H9 (cell line): ENCODE measurements at regions not wholly inside any gene's neighbourhood (a gene's known extent, or its start where the extent isn't known, plus 50 kb on each side); places are given as distances from the start of the nearest gene placed in this dataset.
A peak's percentile ranks its signal among the peaks of the same experiment; 100 is the strongest.

Experiments used
- DNase-seq: peaks from one replicate; pipeline ENCODE4 v3.0.0-alpha.2; 2017
- H2AFZ ChIP-seq: one replicate; pipeline ENCODE4 v1.6.1; 2013; ENCODE audit warnings: mild to moderate bottlenecking, low read length, control low read depth, moderate library complexity
- H2AK5ac ChIP-seq: 2 replicates; pipeline ENCODE4 v1.6.1; 2013; ENCODE audit warnings: low read length, control low read depth, mixed read lengths; ENCODE audit not compliant: insufficient read length
- H2BK120ac ChIP-seq: one replicate; pipeline ENCODE4 v1.6.1; 2013; ENCODE audit warnings: low read depth, mild to moderate bottlenecking, low read length, control low read depth, inconsistent platforms; ENCODE audit not compliant: poor library complexity, severe bottlenecking
- H2BK12ac ChIP-seq: 2 replicates; pipeline ENCODE4 v1.6.1; 2013; ENCODE audit warnings: low read length, control low read depth, mixed read lengths, low read depth; ENCODE audit not compliant: insufficient read length
- H2BK15ac ChIP-seq: 2 replicates; pipeline ENCODE4 v1.6.1; 2013; ENCODE audit warnings: low read depth, low read length, control low read depth
- H2BK20ac ChIP-seq: one replicate; pipeline ENCODE4 v1.6.1; 2013; ENCODE audit warnings: low read depth, mild to moderate bottlenecking, low read length, control low read depth, inconsistent platforms; ENCODE audit not compliant: poor library complexity, severe bottlenecking
- H2BK5ac ChIP-seq: 2 replicates; pipeline ENCODE4 v1.6.1; 2013; ENCODE audit warnings: low read length, control low read depth, mixed read lengths; ENCODE audit not compliant: insufficient read length
- H3K14ac ChIP-seq: 2 replicates; pipeline ENCODE4 v1.6.1; 2013; ENCODE audit warnings: low read length, control low read depth; ENCODE audit not compliant: insufficient read depth
- H3K18ac ChIP-seq: 2 replicates; pipeline ENCODE4 v1.6.1; 2013; ENCODE audit warnings: low read depth, mild to moderate bottlenecking, mixed read lengths, low read length, control low read depth; ENCODE audit not compliant: insufficient read length
- H3K23ac ChIP-seq: 2 replicates; pipeline ENCODE4 v1.6.1; 2013; ENCODE audit warnings: low read length, control low read depth, mixed read lengths, low read depth; ENCODE audit not compliant: insufficient read length
- H3K23me2 ChIP-seq: 2 replicates; pipeline ENCODE4 v1.6.1; 2013; ENCODE audit warnings: low read depth, mild to moderate bottlenecking, mixed read lengths, low read length, control low read depth; ENCODE audit not compliant: insufficient read length, poor library complexity, severe bottlenecking
- H3K27ac ChIP-seq: 2 replicates; pipeline ENCODE4 v1.5.1; 2013; ENCODE audit warnings: low read length, control low read depth, mixed read lengths, low read depth; ENCODE audit not compliant: insufficient read length
- H3K27me3 ChIP-seq: 2 replicates; pipeline ENCODE4 v1.6.1; 2013; ENCODE audit warnings: low read length, control low read depth, inconsistent platforms; ENCODE audit not compliant: insufficient read depth
- H3K4ac ChIP-seq: 2 replicates; pipeline ENCODE4 v1.6.1; 2013; ENCODE audit warnings: low read depth, mild to moderate bottlenecking, control low read depth, inconsistent platforms, low read length, moderate library complexity
- H3K4me1 ChIP-seq: 2 replicates; pipeline ENCODE4 v1.6.1; 2013; ENCODE audit warnings: low read length, control low read depth, inconsistent platforms; ENCODE audit not compliant: insufficient read depth
- H3K4me2 ChIP-seq: 2 replicates; pipeline ENCODE4 v1.6.1; 2013; ENCODE audit warnings: low read length, control low read depth, mixed read lengths; ENCODE audit not compliant: insufficient read length, insufficient read depth
- H3K56ac ChIP-seq: 2 replicates; pipeline ENCODE4 v1.6.1; 2013; ENCODE audit warnings: low read depth, mild to moderate bottlenecking, mixed read lengths, low read length, control low read depth; ENCODE audit not compliant: insufficient read length
- H3K79me1 ChIP-seq: 2 replicates; pipeline ENCODE4 v1.6.1; 2013; ENCODE audit warnings: low read depth, mild to moderate bottlenecking, moderate library complexity, low read length, control low read depth, inconsistent platforms; ENCODE audit not compliant: insufficient read depth, poor library complexity, severe bottlenecking
- H3K79me2 ChIP-seq: 2 replicates; pipeline ENCODE4 v1.6.1; 2013; ENCODE audit warnings: low read length, control low read depth, inconsistent platforms; ENCODE audit not compliant: insufficient read depth
- H3K9ac ChIP-seq: 2 replicates; pipeline ENCODE4 v1.6.1; 2013; ENCODE audit warnings: low read length, control low read depth, mixed read lengths; ENCODE audit not compliant: insufficient read length; ENCODE audit errors: extremely low read depth
- H3K9me3 ChIP-seq: one replicate; pipeline ENCODE4 v1.6.1; 2013; ENCODE audit warnings: low read depth, low read length, inconsistent platforms; ENCODE audit not compliant: control insufficient read depth
- H3T11ph ChIP-seq: one replicate; pipeline ENCODE4 v1.6.1; 2013; ENCODE audit warnings: mild to moderate bottlenecking, low read length, control low read depth, inconsistent platforms
- H4K20me1 ChIP-seq: one replicate; pipeline ENCODE4 v1.6.1; 2013; ENCODE audit not compliant: control insufficient read depth, insufficient read length, insufficient read depth
- H4K5ac ChIP-seq: 2 replicates; pipeline ENCODE4 v1.6.1; 2013; ENCODE audit warnings: low read depth, mild to moderate bottlenecking, mixed read lengths, low read length, control low read depth; ENCODE audit not compliant: insufficient read length
- H4K8ac ChIP-seq: replicated peaks from 2 replicates; pipeline ENCODE4 v1.6.1; 2013; ENCODE audit warnings: low read length, control low read depth, mixed read lengths, low read depth; ENCODE audit not compliant: insufficient read length
- H4K91ac ChIP-seq: 2 replicates; pipeline ENCODE4 v1.6.1; 2013; ENCODE audit warnings: low read depth, mild to moderate bottlenecking, moderate library complexity, mixed read lengths, low read length, control low read depth; ENCODE audit not compliant: insufficient read length
- H3K27ac Mint-ChIP-seq, 3 experiments: 2 replicates in 2 of 3; 3 replicates in 1 of 3; pipeline ENCODE4 v1.8.0; 2020 to 2021; ENCODE audit warnings: mixed read lengths in 3 of 3, mild to moderate bottlenecking in 1 of 3, moderate library complexity in 1 of 3
- H3K27me3 Mint-ChIP-seq: 2 replicates; pipeline ENCODE4 v1.8.0; 2021; ENCODE audit warnings: low read depth, mild to moderate bottlenecking, moderate library complexity, mixed read lengths
- H3K36me3 Mint-ChIP-seq, 3 experiments: 2 replicates in 2 of 3; 3 replicates in 1 of 3; pipeline ENCODE4 v1.8.0; 2020 to 2021; ENCODE audit warnings: low read depth in 3 of 3, mixed read lengths in 3 of 3; ENCODE audit not compliant: insufficient read depth in 1 of 3
- H3K4me1 Mint-ChIP-seq, 2 experiments: 2 replicates each; pipeline ENCODE4 v1.8.0; 2020; ENCODE audit warnings: mixed read lengths in 2 of 2
- H3K4me3 Mint-ChIP-seq, 2 experiments: 2 replicates in 1 of 2; 3 replicates in 1 of 2; pipeline ENCODE4 v1.8.0; 2020 to 2021; ENCODE audit warnings: mild to moderate bottlenecking in 2 of 2, mixed read lengths in 2 of 2, moderate library complexity in 1 of 2
- H3K9me3 Mint-ChIP-seq, 2 experiments: 2 replicates in 1 of 2; 3 replicates in 1 of 2; pipeline ENCODE4 v1.8.0; 2020; ENCODE audit warnings: mild to moderate bottlenecking in 2 of 2, mixed read lengths in 2 of 2, moderate library complexity in 1 of 2
- WGBS: extraction: QIAGEN DNeasy Blood & Tissue Kit; methylation state at CpG from one replicate; pipeline ENCODE4 v1.1.7; 2013; ENCODE audit warnings: missing lambda C conversion rate, low lambda C conversion rate, mixed read lengths; ENCODE audit not compliant: insufficient read length; ENCODE audit errors: extremely low coverage; 5-methylcytosine and 5-hydroxymethylcytosine counted together
- TF ChIP-seq, protein P1 (sequence below): fragments of 200-600 bp; sonication (generic); conservative IDR thresholded peaks from 3 replicates; pipeline ENCODE4 v1.8.0; 2021; ENCODE audit warnings: antibody characterized with exemption, mild to moderate bottlenecking

DNA sequence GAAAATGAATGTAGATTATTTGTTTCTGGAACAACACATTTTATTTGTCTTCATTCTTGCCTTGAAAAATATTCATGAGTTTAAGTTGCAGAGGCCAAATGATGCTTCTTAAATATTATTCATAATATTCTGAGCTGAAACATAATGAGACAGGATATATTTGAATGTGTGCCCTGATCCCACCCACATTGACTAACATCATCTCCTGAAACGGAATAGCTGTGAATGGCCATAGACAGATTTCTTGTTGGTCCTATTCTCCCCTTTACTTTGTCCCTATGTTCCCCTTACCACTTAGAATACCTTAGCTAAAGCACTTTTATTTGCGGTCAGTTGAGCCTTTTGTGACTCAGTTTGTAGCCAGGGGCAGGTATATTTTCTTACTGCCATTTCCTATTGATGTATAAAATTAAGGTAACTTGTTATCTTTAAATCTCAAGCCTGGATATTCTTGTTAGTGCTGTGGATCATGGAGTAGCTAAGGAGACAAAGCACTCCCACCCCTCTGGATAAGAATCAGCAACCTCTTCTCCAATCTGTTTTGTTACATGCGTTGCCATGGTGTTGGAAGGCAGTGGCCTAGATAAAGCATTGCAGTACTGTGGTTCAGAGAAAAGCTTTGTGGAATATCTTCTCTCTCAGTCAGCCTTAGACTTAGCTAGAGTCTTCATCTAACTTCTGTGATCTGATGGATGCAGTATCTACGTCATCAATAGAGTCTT lies 478.5 kb upstream of the DEPDC1 start:
- H3K9ac ChIP-seq: no peak overlapping the region
- H3K9me3 ChIP-seq: no peaks in the 10 kb centered on the region
- no peak overlapping the region for H2BK20ac ChIP-seq
- H3K4me2 ChIP-seq: no peak overlapping the region
- peak overlapping the region; percentile 97 for H3K18ac ChIP-seq
- H3K4me1 ChIP-seq: peaks cover 7% of the 10 kb centered on the region; the same call in 1 of the 2 replicates
- no peak overlapping the region for H4K8ac ChIP-seq
- whole genome bisulfite sequencing: no CpG with 5 or more reads among the region's 4 CpGs
- no peak overlapping the region for H2BK15ac ChIP-seq
- no peaks in the 10 kb centered on the region for H4K20me1 ChIP-seq
- TF ChIP-seq, protein P1, sequence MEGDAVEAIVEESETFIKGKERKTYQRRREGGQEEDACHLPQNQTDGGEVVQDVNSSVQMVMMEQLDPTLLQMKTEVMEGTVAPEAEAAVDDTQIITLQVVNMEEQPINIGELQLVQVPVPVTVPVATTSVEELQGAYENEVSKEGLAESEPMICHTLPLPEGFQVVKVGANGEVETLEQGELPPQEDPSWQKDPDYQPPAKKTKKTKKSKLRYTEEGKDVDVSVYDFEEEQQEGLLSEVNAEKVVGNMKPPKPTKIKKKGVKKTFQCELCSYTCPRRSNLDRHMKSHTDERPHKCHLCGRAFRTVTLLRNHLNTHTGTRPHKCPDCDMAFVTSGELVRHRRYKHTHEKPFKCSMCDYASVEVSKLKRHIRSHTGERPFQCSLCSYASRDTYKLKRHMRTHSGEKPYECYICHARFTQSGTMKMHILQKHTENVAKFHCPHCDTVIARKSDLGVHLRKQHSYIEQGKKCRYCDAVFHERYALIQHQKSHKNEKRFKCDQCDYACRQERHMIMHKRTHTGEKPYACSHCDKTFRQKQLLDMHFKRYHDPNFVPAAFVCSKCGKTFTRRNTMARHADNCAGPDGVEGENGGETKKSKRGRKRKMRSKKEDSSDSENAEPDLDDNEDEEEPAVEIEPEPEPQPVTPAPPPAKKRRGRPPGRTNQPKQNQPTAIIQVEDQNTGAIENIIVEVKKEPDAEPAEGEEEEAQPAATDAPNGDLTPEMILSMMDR: no peak
- H3K23ac ChIP-seq: no peak overlapping the region
- no peaks in the 10 kb centered on the region; a peak in 1 of 7 replicates for H3K36me3 Mint-ChIP-seq
- DNase-seq: peak; percentile 58
- peak overlapping the region; percentile 55; the same call in 1 of the 2 replicates for H3K14ac ChIP-seq
- H3K4me3 Mint-ChIP-seq: no peak overlapping the region
- no peak overlapping the region for H2BK5ac ChIP-seq
- no peak overlapping the region for H3K56ac ChIP-seq
- H2AK5ac ChIP-seq: no peak overlapping the region
- H3K4me1 Mint-ChIP-seq: peaks cover 41 to 52% of the 10 kb centered on the region in 2 experiments
- H3K9me3 Mint-ChIP-seq: no peaks in the 10 kb centered on the region
- no peak overlapping the region for H2AFZ ChIP-seq
- H3K79me2 ChIP-seq: no peaks in the 10 kb centered on the region
- H3T11ph ChIP-seq: peak overlapping the region; percentile 86
- H3K27me3 Mint-ChIP-seq: no peaks in the 10 kb centered on the region
- H3K4ac ChIP-seq: no peak overlapping the region; the same call in 1 of the 2 replicates
- peak overlapping the region; percentile 91 for H2BK120ac ChIP-seq
- H3K27ac ChIP-seq: peak overlapping the region; percentile 65
- no peaks in the 10 kb centered on the region for H3K27me3 ChIP-seq
- no peak overlapping the region for H4K5ac ChIP-seq
- H3K27ac Mint-ChIP-seq: peak overlapping the region; percentile 85 to 98 (median 97)
- no peak overlapping the region for H4K91ac ChIP-seq
- no peaks in the 10 kb centered on the region for H3K23me2 ChIP-seq
- H3K79me1 ChIP-seq: no peaks in the 10 kb centered on the region
- H2BK12ac ChIP-seq: no peak overlapping the region
